GM18520 (cell line): ENCODE measurements at regions not wholly inside any gene's neighbourhood (a gene's known extent, or its start where the extent isn't known, plus 50 kb on each side); places are given as distances from the start of the nearest gene placed in this dataset.
A peak's percentile ranks its signal among the peaks of the same experiment; 100 is the strongest.
"Not testable (repeated sequence)": the region's sequence is repeated elsewhere in the genome, so short reads cannot be mapped to it uniquely, and the experiment has no call there.

Experiments
- ATAC-seq: cut with Tn5 transposase; IDR thresholded peaks from one replicate; pipeline ENCODE4 v1.9.1; 2021; ENCODE audit not compliant: unreplicated experiment

GRCh38 chr10:53664282-53665019 lies 891.9 kb upstream of the MBL2 start:
- no peak for ATAC-seq

DNA sequence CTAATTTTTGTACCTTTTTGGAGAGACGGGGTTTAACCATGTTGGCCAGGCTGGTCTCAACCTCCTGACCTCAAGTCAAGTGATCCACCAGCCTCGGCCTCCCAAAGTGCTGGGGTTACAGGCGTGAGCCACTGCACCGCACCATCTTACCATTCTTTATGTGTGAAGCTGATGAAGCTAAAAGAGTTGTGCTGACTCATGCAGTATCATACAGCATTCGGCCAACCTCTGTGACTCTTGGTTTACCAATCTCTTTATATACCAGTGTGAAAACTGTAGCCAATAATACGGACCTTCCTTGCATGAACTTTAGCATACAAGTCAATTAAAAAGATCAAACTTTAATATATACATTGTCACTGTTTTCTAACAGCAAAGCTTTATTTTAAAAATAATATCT lies 878.2 kb upstream of the MBL2 start:
- ATAC-seq: no peak

DNA sequence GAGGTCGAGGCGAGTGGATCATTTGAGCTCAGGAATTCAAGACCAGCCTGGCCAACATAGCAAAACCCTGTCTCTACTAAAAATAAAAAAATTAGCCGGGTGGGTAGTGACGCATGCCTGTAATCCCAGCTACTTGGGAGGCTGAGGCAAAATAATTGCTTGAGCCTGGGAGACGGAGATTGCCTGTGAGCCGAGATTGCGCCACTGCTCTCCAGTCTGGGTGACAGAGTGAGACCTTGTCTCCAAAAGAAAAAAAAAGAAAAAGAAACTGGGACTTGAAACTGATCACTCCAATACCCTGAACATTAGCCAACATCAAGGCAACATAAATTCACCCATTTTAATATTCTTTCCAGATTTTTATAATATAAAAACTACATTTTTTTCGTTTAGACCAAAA lies 874.6 kb upstream of the MBL2 start:
- not testable (repeated sequence) for ATAC-seq

- no peak for ATAC-seq
Observed at GRCh38 chr10:53646525-53646924, 873.9 kb upstream of the MBL2 start.

GRCh38 chr10:53645951-53646350 lies 873.4 kb upstream of the MBL2 start:
- no peak for ATAC-seq

DNA sequence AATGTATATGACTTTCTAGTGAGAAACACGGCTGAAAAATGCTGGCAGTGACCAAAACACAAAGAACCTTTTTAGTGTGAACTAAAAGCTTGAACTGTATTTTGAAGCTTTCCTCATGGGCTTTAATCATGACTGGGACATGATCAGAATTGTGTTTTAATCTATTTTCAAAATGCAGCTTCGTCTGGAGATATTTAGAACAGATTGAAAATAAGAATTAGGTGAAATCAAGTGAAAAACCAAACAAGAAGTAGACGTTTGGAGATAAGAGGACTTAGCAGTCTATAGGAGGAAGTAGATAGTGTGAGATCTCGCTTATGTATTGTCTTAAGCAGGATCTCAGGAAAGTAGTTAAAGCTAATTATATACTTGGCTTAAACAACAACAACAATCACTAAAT lies 865.4 kb upstream of the MBL2 start:
- no peak for ATAC-seq

GRCh38 chr10:53624722-53625121 lies 852.1 kb upstream of the MBL2 start:
- ATAC-seq: no peak

- no peak for ATAC-seq
Observed at GRCh38 chr10:53622201-53622600, 849.6 kb upstream of the MBL2 start.

DNA sequence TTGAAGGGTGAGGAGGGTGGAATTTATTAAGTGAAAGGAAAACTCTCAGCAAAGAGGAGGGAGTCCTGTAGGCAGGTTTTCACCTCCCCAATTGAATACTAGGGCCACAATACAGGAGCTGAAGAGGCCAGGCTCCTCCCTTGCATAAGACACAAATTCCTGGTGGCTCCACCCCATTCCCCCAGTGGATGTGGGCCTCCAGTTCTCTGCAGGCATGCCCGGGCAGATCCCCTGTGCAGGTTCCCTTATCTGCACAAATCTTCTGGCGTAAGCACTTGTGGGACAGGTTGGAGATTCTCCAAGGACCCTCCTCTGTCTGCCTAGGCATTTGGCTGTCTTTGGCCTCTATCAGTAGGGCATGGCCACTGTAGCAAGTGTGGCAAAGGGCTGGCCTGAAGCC lies 847.1 kb upstream of the MBL2 start:
- ATAC-seq: no peak

DNA sequence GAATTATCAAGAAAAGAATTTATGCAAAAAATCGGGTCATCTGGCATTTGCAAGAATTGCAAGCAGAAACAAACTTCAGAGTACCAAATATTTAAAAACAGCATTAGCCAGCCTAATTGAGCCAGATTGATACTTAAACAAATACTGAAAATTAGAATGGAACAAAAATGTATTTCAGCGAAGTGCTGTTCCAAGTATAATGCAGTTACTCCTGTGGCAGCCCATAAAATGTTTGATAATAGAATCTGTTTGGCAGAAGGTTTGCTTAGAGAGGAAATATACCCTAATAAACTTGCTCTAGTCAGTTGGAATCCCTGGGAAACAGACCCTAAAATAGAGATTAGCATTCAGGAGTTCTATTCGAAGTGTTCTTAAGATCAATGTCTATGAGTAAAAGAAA lies 835.1 kb upstream of the MBL2 start:
- no peak for ATAC-seq

DNA sequence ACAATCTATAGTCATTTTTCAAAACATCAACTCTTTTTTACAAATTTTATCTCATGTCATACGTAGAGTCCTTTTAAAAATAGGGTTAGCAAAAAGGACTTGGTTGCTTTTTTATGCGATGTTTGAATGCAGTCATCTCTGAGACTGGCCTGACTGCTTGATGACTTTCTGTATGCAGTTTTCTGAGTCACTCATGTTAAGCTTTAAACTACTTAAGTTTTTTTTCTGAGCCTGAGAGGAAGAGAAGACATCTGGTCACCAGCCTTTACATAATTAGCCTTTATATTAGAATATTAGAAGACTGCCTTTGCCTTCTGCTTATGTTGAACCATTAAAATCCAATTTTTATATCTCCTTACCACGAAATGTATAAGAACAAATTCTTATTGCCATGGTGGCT lies 834.4 kb upstream of the MBL2 start:
- ATAC-seq: no peak

- ATAC-seq: peak; percentile 71
Observed at GRCh38 chr10:53601260-53601875, 828.8 kb upstream of the MBL2 start.

DNA sequence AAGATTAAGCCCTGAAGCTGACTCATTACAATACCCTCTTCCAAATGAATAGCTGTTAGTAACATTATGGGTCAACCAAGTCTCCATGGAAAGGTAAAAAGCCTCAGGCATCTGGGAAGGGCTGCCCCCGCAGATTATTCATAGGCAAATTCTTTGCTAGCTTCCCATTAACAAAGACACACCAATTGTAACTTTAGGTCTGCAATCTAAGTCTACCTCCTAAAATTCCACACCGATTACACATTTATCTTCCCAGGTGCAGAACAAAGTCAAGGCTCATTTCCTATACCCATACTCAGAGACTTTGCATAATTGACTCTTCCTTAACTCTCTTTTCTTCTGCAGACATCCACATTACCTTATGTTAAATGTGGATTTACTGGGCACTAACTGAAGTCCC lies 826.3 kb upstream of the MBL2 start:
- ATAC-seq: no peak

DNA sequence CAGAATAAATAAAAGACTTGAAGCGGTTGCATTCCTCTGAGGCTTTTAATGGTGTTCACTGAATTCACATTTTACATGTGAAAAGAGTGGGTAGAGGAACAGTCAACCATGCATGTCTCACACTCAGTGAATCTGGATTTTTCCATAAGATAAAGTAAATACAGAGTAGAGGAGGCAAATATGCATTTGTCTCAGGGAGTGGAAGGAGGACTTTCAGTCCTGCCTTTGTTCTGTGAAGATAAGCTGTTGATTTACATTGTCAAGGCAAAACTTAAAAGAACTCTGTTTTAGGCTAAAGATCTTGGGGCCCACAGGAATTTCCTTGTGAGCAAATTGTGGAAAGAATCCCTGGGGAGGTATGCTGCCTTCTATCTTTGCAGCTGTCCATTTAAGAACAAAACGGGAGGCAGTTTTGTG lies 825.3 kb upstream of the MBL2 start:
- no peak for ATAC-seq

- no peak for ATAC-seq
Observed at GRCh38 chr10:53580465-53580864, 807.9 kb upstream of the MBL2 start.

DNA sequence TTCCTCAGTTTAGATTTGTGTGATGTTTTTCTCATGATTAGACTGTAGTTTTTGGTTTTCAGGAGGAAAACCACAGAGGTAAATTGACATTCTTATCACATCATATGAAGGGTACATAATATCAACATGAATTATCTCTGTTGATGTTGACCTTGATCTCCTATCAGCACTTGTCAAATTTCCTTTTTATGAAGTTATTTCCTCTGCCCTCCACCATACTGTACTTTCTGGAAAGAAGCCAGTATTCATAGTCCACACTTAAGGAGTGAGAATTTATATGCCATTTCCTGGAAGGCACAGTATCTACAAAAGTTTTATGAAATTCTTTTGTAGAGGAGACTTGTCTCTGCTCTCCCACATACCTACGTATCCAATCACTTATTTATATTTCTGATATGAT lies 807.2 kb upstream of the MBL2 start:
- ATAC-seq: no peak

DNA sequence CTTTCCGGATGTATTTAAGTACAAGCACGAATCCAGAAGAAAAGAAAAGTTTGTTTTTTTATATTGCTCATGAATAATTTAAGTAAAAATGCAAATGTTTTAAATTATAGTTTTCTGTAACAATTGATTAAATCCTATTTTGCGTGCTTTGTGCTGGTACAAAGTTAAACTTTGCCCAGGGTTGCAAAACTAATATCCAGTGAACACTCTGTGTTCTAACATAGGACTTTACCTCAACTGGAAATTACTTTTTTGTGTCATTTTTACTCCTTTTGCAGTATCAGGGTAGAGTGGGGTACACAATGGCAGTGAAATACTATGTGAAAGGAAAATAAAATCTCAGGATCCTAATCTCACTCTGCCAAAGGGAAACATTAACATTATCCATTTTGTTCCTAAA lies 801.4 kb upstream of the MBL2 start:
- ATAC-seq: no peak

DNA sequence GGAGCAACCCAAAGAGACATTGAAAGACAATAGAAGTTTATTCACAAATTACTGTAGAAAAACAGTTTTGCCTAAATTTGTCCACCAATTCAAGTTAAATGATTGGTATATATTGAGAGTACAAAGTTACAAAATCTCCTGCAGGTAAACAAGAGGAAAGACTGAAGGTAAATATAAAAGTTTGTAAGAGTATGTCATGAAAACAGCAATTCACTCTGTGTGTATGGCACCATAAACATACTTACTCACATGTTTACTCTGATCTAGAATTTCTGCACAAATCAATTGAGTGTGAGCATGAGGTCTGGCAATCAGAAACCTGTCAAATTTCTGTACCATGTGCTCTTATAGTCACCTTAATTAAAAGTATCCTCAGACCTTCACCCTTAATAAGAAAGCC lies 800.9 kb upstream of the MBL2 start:
- no peak for ATAC-seq

DNA sequence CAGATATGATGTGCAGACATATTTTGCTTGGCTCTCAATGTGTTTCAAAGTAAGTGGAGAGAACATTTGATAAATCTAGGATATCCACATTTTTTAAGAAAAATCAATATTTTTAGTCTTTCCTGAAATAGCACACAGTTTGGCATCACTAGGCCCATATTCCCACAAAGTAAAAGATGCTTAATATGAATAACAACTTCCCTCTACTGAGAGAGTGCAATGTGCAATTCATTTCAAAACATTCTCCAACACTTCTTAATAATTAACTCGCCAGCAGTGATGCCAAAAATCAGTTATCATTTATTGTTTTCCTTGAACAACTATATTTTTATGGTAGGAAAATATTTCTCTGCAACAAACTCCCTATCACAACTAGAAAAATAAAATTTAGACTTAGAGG lies 800.2 kb upstream of the MBL2 start:
- no peak for ATAC-seq

DNA sequence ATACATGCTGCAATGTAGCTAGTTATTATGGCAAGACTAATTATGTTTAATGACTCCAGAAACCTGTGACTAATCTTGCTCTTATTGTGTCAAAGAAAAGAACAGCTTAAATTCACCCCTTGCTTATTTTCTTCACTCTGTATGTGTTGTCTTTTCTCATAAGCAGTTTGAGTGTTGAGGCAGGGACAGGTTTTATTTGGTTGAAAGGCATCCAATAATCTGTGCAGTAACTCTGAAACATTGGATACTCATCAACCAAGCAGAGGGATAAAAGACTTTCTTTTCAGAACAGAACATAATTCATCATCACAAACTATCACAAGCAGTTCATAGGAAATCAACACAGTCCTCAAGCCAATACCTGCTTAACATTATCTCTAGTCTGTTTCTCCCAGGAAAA lies 797.6 kb upstream of the MBL2 start:
- no peak for ATAC-seq

GRCh38 chr10:53569455-53569854 lies 796.9 kb upstream of the MBL2 start:
- ATAC-seq: no peak

DNA sequence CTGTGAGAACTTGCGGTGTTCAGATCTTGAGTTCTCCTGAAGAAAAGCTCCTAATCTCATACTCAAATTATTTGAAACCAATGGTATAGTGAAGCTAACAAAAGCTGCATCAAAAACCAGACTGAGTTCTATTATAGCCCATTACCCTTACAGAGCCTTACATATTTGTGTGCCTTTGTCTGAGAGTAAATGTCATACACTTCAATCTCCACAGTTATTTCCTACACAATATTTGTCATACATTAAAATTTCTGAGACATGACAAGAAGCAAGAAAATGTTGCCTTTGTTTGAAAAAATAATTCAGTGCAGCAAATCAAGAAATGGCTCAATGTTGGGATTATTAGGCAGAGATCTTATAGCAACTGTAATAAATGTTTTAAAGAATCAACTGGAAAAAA lies 776.1 kb upstream of the MBL2 start:
- no peak for ATAC-seq

DNA sequence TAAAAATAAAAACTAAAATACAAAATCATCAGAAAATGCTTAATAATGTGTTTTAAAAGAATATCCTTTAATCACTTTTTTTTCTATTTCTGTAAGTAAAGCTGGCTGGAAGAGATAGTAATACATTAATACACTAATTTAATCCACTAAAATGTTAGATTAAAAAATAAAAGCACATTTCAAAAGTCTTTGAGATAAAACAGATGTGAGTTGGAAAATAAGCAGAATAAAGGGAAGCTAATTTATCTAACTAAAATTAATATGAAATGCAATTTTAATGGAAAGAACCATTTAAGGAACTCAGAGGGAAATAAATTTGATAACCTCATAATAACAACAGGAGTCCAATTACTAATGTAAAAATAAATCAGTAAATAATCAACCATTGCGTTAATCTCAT lies 774.8 kb upstream of the MBL2 start:
- no peak for ATAC-seq
